ENCODE measurements at regions not wholly inside any gene's neighbourhood (a gene's known extent, or its start where the extent isn't known, plus 50 kb on each side); places are given as distances from the start of the nearest gene placed in this dataset.

GRCh38 chr15:29618586-29618985, 203.7 kb downstream of the TJP1 start:
- WGBS (ENCODE audit: low lambda C conversion rate, missing lambda C conversion rate) = 77% methylated on average over 2 of the region's 2 CpGs
- Histone ChIP-seq H3K79me2 (no peaks in the 10 kb centered on the region), H3K9me2 (replicated peaks; ENCODE audit: insufficient read depth) (no peaks in the 10 kb centered on the region), H3K4me2 (no peak overlapping the region), H3K9me3 (ENCODE audit: low read depth) (no peaks in the 10 kb centered on the region), H4K20me1 (ENCODE audit: insufficient read depth, poor library complexity, severe bottlenecking) (no peaks in the 10 kb centered on the region), H3K4me3 (no peak overlapping the region), H3K27ac (no peak overlapping the region), H3K36me3 (replicated peaks; ENCODE audit: insufficient read depth, low read depth) (no peaks in the 10 kb centered on the region), H3K27me3 (no peaks in the 10 kb centered on the region), H3K4me1 (ENCODE audit: insufficient read depth) (no peaks in the 10 kb centered on the region), H2AFZ (no peak overlapping the region)
- TF ChIP-seq EZH2phosphoT487 (IDR thresholded peaks at IDR 0.05; ENCODE audit: low read depth, severe bottlenecking, unreplicated experiment) = no peak
- TF ChIP-seq EZH2 (IDR thresholded peaks at IDR 0.05; ENCODE audit: borderline replicate concordance) = no peak
- no peak for TF ChIP-seq CTCF (IDR thresholded peaks at IDR 0.05; ENCODE audit: poor library complexity)
- no peak for DNase-seq (ENCODE audit: low spot score)

DNA sequence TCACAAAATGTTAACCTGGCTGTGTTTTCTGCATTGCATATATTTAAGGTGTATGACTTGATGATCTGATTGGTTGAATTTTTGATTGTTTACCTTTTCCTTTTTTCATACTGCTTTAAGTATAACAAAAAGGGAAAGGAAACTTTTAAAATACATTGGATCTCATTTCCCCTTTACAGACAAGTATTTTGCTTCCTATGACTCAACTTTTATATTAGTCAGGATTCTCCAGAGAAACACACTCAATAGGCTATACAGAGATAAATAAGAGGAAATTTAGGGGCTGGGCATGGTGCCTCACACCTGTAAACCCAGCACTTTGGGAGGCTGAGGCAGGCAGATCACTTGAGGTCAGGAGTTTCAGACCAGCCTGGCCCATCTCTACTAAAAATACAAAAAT, 205.8 kb downstream of the TJP1 start:
- Histone ChIP-seq H2AFZ (no peak overlapping the region), H3K27me3 (no peaks in the 10 kb centered on the region), H3K4me2 (no peak overlapping the region), H3K9me2 (replicated peaks; ENCODE audit: insufficient read depth) (no peaks in the 10 kb centered on the region), H3K9me3 (ENCODE audit: low read depth) (no peaks in the 10 kb centered on the region), H3K27ac (no peak overlapping the region), H3K79me2 (no peaks in the 10 kb centered on the region), H3K4me3 (no peak overlapping the region), H3K36me3 (replicated peaks; ENCODE audit: insufficient read depth, low read depth) (no peaks in the 10 kb centered on the region), H3K4me1 (ENCODE audit: insufficient read depth) (peaks cover 7% of the 10 kb centered on the region), H4K20me1 (ENCODE audit: insufficient read depth, poor library complexity, severe bottlenecking) (no peaks in the 10 kb centered on the region)
- TF ChIP-seq EZH2phosphoT487 (IDR thresholded peaks at IDR 0.05; ENCODE audit: low read depth, severe bottlenecking, unreplicated experiment) (no peak), EZH2 (IDR thresholded peaks at IDR 0.05; ENCODE audit: borderline replicate concordance) (no peak), CTCF (IDR thresholded peaks at IDR 0.05; ENCODE audit: poor library complexity) (no peak)
- no peak for DNase-seq (ENCODE audit: low spot score)

DNA sequence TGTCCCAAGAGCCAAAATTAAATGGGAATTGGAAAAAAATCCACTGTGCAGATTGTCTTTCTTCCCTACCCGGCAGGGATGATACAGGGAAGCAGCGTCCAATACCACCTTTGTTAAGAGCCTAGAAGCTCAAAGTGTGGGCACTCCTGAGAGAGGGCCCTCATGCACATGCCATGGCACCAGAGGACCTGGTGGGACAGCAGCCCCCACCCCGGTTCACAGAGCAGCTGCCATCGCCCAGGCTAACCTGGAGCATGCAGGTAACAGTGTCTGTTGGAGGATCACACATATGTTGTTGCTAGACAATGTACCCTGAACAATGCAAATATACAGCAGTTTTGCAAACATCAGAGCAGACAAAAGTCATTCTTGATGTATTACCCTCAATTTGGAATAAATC, 206.5 kb downstream of the TJP1 start:
- no peaks in the 10 kb centered on the region for H3K27me3 ChIP-seq
- no peak overlapping the region for H3K4me2 ChIP-seq
- H2AFZ ChIP-seq = no peak overlapping the region
- H3K4me1 ChIP-seq (ENCODE audit: insufficient read depth) = peaks cover 7% of the 10 kb centered on the region
- H3K4me3 ChIP-seq = no peak overlapping the region
- no peaks in the 10 kb centered on the region for H3K36me3 ChIP-seq (replicated peaks; ENCODE audit: insufficient read depth, low read depth)
- H3K27ac ChIP-seq = no peak overlapping the region
- no peaks in the 10 kb centered on the region for H3K9me3 ChIP-seq (ENCODE audit: low read depth)
- no peak for DNase-seq (ENCODE audit: low spot score)
- TF ChIP-seq EZH2 (IDR thresholded peaks at IDR 0.05; ENCODE audit: borderline replicate concordance) (no peak), EZH2phosphoT487 (IDR thresholded peaks at IDR 0.05; ENCODE audit: low read depth, severe bottlenecking, unreplicated experiment) (no peak), CTCF (IDR thresholded peaks at IDR 0.05; ENCODE audit: poor library complexity) (no peak)
- H4K20me1 ChIP-seq (ENCODE audit: insufficient read depth, poor library complexity, severe bottlenecking) = no peaks in the 10 kb centered on the region
- H3K9me2 ChIP-seq (replicated peaks; ENCODE audit: insufficient read depth) = no peaks in the 10 kb centered on the region
- WGBS (ENCODE audit: low lambda C conversion rate, missing lambda C conversion rate) = 93% methylated on average over 4 of the region's 4 CpGs
- no peaks in the 10 kb centered on the region for H3K79me2 ChIP-seq

- WGBS (ENCODE audit: low lambda C conversion rate, missing lambda C conversion rate) = 79% methylated on average over 16 of the region's 16 CpGs
- no peaks in the 10 kb centered on the region for H3K79me2 ChIP-seq
Measured at GRCh38 chr15:29613951-29614382, 208.3 kb downstream of the TJP1 start.

More at GRCh38 chr15:29613951-29614382, 208.3 kb downstream of the TJP1 start:
- H3K9me3 ChIP-seq (ENCODE audit: low read depth) = no peaks in the 10 kb centered on the region
- H3K36me3 ChIP-seq (replicated peaks; ENCODE audit: insufficient read depth, low read depth) = no peaks in the 10 kb centered on the region
- no peak overlapping the region for H3K4me3 ChIP-seq
- no peaks in the 10 kb centered on the region for H4K20me1 ChIP-seq (ENCODE audit: insufficient read depth, poor library complexity, severe bottlenecking)
- TF ChIP-seq CTCF (IDR thresholded peaks at IDR 0.05; ENCODE audit: poor library complexity) (no peak), EZH2 (IDR thresholded peaks at IDR 0.05; ENCODE audit: borderline replicate concordance) (no peak), EZH2phosphoT487 (IDR thresholded peaks at IDR 0.05; ENCODE audit: low read depth, severe bottlenecking, unreplicated experiment) (no peak)
- no peak overlapping the region for H2AFZ ChIP-seq
- H3K27ac ChIP-seq = no peak overlapping the region
- no peak for DNase-seq (ENCODE audit: low spot score)
- H3K9me2 ChIP-seq (replicated peaks; ENCODE audit: insufficient read depth) = no peaks in the 10 kb centered on the region
- H3K4me2 ChIP-seq = no peak overlapping the region
- H3K27me3 ChIP-seq = no peaks in the 10 kb centered on the region
- peaks cover 7% of the 10 kb centered on the region for H3K4me1 ChIP-seq (ENCODE audit: insufficient read depth)
